ENCODE measurements at regions not wholly inside any gene's neighbourhood (a gene's known extent, or its start where the extent isn't known, plus 50 kb on each side); places are given as distances from the start of the nearest gene placed in this dataset.
A peak's percentile ranks its signal among the peaks of the same experiment; 100 is the strongest.

DNA sequence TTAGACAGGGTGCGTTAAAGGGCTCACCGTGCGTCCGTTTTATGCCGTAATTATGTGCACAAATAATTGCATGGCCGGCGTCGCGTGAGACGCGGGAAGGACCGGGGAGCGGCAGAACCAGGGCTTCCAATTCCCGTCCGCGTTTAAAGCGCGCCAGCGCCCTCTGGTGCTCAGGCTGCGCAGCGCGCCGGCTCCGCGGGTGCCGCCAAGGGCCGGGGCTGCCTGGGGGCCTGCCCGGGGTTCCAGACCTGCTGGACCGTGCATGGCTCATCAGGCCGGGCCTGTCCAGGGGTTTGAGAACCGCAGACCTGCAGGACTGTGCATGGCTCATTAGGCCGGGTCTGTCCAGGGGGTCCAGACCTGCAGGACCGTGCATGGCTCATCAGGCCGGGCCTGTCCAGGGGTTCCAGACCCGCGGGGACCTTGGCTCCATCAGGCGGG, 369.0 kb downstream of the THBS2 start:
- DNase-seq (ENCODE audit: low spot score): peak; percentile 74
- intact Hi-C loops (cut with micrococcal nuclease): no loop called here
- H3K4me1 Mint-ChIP-seq (ENCODE audit: low read depth): peaks cover 8% of the 10 kb centered on the region
- no peaks in the 10 kb centered on the region for H3K36me3 Mint-ChIP-seq (ENCODE audit: low read depth)
- H3K27me3 Mint-ChIP-seq (ENCODE audit: low read depth): peaks cover 2% of the 10 kb centered on the region
- H3K27ac Mint-ChIP-seq: no peak overlapping the region
- H3K4me3 Mint-ChIP-seq (ENCODE audit: low read depth): peak overlapping the region; percentile 69
- no peaks in the 10 kb centered on the region for H3K9me3 Mint-ChIP-seq

DNA sequence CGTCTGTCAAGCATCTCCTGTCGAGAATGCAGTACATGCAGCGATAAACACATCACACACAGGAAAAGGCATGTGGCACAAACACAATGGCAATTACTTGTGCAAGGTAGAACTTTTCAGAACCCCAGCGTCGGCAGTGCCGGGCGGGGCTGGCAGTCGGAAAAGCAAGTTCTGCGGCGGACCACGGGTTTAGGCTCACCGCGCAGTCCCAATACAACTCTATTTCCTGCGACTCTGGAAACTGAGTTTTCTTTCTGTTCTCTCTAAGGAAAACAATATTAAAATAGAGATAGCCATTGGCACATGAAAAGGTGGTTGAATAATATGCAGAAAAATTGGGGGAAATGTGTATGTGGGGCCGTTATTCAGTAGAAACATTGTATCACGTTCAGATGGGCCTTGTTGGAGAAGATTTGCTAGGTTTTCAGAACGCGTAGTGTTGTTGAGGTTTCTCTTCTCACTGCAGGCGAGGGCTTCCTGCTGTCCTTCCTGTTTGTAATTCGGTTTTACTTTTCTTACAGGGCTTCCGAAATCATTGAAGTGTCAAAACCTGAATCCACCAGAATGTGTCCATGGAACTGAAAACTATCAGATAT, 369.5 kb downstream of the THBS2 start:
- intact Hi-C loops (cut with micrococcal nuclease): no loop called here
- H3K4me1 Mint-ChIP-seq (ENCODE audit: low read depth): peaks cover 8% of the 10 kb centered on the region
- H3K36me3 Mint-ChIP-seq (ENCODE audit: low read depth): no peaks in the 10 kb centered on the region
- DNase-seq (ENCODE audit: low spot score): no peak
- H3K27ac Mint-ChIP-seq: no peak overlapping the region
- H3K4me3 Mint-ChIP-seq (ENCODE audit: low read depth): peak overlapping the region; percentile 69
- peaks cover 2% of the 10 kb centered on the region for H3K27me3 Mint-ChIP-seq (ENCODE audit: low read depth)
- H3K9me3 Mint-ChIP-seq: no peaks in the 10 kb centered on the region

GRCh38 chr6:168883410-168884049, 370.1 kb downstream of the THBS2 start:
- Mint-ChIP-seq H3K9me3 (no peaks in the 10 kb centered on the region), H3K4me1 (ENCODE audit: low read depth) (peaks cover 8% of the 10 kb centered on the region), H3K36me3 (ENCODE audit: low read depth) (no peaks in the 10 kb centered on the region), H3K27me3 (ENCODE audit: low read depth) (peaks cover 2% of the 10 kb centered on the region), H3K4me3 (ENCODE audit: low read depth) (peak overlapping the region; percentile 69), H3K27ac (no peak overlapping the region)
- intact Hi-C loops (cut with micrococcal nuclease): no loop called here
- DNase-seq (ENCODE audit: low spot score): no peak

- Mint-ChIP-seq H3K27me3 (ENCODE audit: low read depth) (peaks cover 2% of the 10 kb centered on the region), H3K9me3 (no peaks in the 10 kb centered on the region), H3K27ac (no peak overlapping the region), H3K4me3 (ENCODE audit: low read depth) (no peak overlapping the region), H3K36me3 (ENCODE audit: low read depth) (no peaks in the 10 kb centered on the region), H3K4me1 (ENCODE audit: low read depth) (peaks cover 8% of the 10 kb centered on the region)
- no peak for DNase-seq (ENCODE audit: low spot score)
- intact Hi-C loops (cut with micrococcal nuclease): no loop called here
These were observed 373.4 kb downstream of the THBS2 start for GRCh38 chr6:168880271-168880670.

DNA sequence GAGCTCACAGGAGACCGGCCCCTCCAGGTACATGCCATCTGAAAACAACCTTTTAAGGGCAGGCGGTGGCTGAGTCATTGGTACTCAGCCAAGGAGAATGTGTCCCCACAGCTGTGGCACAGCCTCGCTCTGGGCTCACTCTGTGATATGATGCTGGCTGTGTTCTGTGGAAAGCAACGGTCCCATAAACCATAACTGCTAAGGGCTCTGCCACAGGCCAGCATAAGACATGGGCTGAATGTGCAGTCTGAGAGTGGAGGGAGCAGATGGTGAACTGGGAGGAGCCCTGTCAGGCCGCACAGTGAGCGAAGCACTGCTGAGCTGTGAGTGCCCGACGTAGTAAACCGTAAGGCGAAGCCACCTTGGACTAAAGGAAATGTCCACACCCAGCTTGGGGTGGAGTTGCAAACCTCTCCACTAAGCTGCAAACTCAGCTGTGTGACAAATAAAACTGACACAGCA, 375.8 kb downstream of the THBS2 start:
- Mint-ChIP-seq H3K4me1 (ENCODE audit: low read depth) (no peaks in the 10 kb centered on the region), H3K27me3 (ENCODE audit: low read depth) (peaks cover 1% of the 10 kb centered on the region), H3K36me3 (ENCODE audit: low read depth) (no peaks in the 10 kb centered on the region), H3K9me3 (no peaks in the 10 kb centered on the region), H3K27ac (no peak overlapping the region), H3K4me3 (ENCODE audit: low read depth) (no peak overlapping the region)
- intact Hi-C loops (cut with micrococcal nuclease): no loop called here
- no peak for DNase-seq (ENCODE audit: low spot score)

DNA sequence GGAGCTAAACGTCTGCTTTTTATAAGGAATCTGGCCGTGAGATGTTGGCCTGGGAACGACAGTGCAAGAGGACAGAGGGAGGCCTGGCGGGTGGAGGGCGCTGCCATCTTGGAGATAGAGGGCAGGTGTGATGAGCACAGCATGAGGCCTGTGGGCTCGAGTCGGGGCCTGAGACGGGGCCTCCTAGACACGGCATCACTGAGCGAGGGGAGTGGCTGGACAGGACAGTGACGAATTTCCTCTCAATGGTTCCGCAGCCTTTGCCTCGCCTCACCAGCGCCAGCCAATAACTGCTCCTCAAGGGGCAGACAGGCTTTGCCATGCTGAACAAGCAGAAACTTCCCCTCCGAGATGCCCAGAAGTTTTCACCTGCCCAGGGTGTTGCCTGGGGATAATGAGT, 376.7 kb downstream of the THBS2 start:
- intact Hi-C loops (cut with micrococcal nuclease): no loop called here
- no peaks in the 10 kb centered on the region for H3K9me3 Mint-ChIP-seq
- H3K27ac Mint-ChIP-seq: no peak overlapping the region
- H3K4me3 Mint-ChIP-seq (ENCODE audit: low read depth): no peak overlapping the region
- H3K4me1 Mint-ChIP-seq (ENCODE audit: low read depth): no peaks in the 10 kb centered on the region
- H3K27me3 Mint-ChIP-seq (ENCODE audit: low read depth): no peaks in the 10 kb centered on the region
- DNase-seq (ENCODE audit: low spot score): no peak
- H3K36me3 Mint-ChIP-seq (ENCODE audit: low read depth): no peaks in the 10 kb centered on the region

GRCh38 chr6:168875811-168876576, 377.7 kb downstream of the THBS2 start:
- DNase-seq (ENCODE audit: low spot score): no peak
- no peaks in the 10 kb centered on the region for H3K36me3 Mint-ChIP-seq (ENCODE audit: low read depth)
- H3K9me3 Mint-ChIP-seq: no peaks in the 10 kb centered on the region
- intact Hi-C loops (cut with micrococcal nuclease): no loop called here
- H3K4me3 Mint-ChIP-seq (ENCODE audit: low read depth): no peak overlapping the region
- H3K4me1 Mint-ChIP-seq (ENCODE audit: low read depth): no peaks in the 10 kb centered on the region
- H3K27me3 Mint-ChIP-seq (ENCODE audit: low read depth): no peaks in the 10 kb centered on the region
- no peak overlapping the region for H3K27ac Mint-ChIP-seq

- H3K4me3 Mint-ChIP-seq (ENCODE audit: low read depth): no peak overlapping the region
- H3K36me3 Mint-ChIP-seq (ENCODE audit: low read depth): no peaks in the 10 kb centered on the region
- H3K27ac Mint-ChIP-seq: no peak overlapping the region
These were observed 379.0 kb downstream of the THBS2 start for GRCh38 chr6:168874637-168875036.

GRCh38 chr6:168873278-168874190, 380.1 kb downstream of the THBS2 start:
- no peak overlapping the region for H3K4me3 Mint-ChIP-seq (ENCODE audit: low read depth)
- no peaks in the 10 kb centered on the region for H3K36me3 Mint-ChIP-seq (ENCODE audit: low read depth)
- H3K27me3 Mint-ChIP-seq (ENCODE audit: low read depth): no peaks in the 10 kb centered on the region
- no peak overlapping the region for H3K27ac Mint-ChIP-seq
- no peaks in the 10 kb centered on the region for H3K9me3 Mint-ChIP-seq
- no peak for DNase-seq (ENCODE audit: low spot score)
- no peaks in the 10 kb centered on the region for H3K4me1 Mint-ChIP-seq (ENCODE audit: low read depth)
- intact Hi-C loops (cut with micrococcal nuclease): no loop called here

More at GRCh38 chr6:168874637-168875036, 379.0 kb downstream of the THBS2 start:
- intact Hi-C loops (cut with micrococcal nuclease): no loop called here
- H3K9me3 Mint-ChIP-seq: no peaks in the 10 kb centered on the region
- no peaks in the 10 kb centered on the region for H3K27me3 Mint-ChIP-seq (ENCODE audit: low read depth)
- DNase-seq (ENCODE audit: low spot score): no peak
- no peaks in the 10 kb centered on the region for H3K4me1 Mint-ChIP-seq (ENCODE audit: low read depth)

- intact Hi-C loops (cut with micrococcal nuclease): no loop called here
- H3K27me3 Mint-ChIP-seq (ENCODE audit: low read depth): no peaks in the 10 kb centered on the region
- H3K4me1 Mint-ChIP-seq (ENCODE audit: low read depth): no peaks in the 10 kb centered on the region
- DNase-seq (ENCODE audit: low spot score): no peak
- H3K9me3 Mint-ChIP-seq: no peaks in the 10 kb centered on the region
- H3K4me3 Mint-ChIP-seq (ENCODE audit: low read depth): no peak overlapping the region
- H3K27ac Mint-ChIP-seq: no peak overlapping the region
- H3K36me3 Mint-ChIP-seq (ENCODE audit: low read depth): no peaks in the 10 kb centered on the region
These were observed 381.9 kb downstream of the THBS2 start for GRCh38 chr6:168871642-168872315.

- H3K27ac Mint-ChIP-seq: no peak overlapping the region
- no peaks in the 10 kb centered on the region for H3K27me3 Mint-ChIP-seq (ENCODE audit: low read depth)
- no peaks in the 10 kb centered on the region for H3K4me1 Mint-ChIP-seq (ENCODE audit: low read depth)
- intact Hi-C loops (cut with micrococcal nuclease): no loop called here
- no peak for DNase-seq (ENCODE audit: low spot score)
- no peaks in the 10 kb centered on the region for H3K36me3 Mint-ChIP-seq (ENCODE audit: low read depth)
- no peak overlapping the region for H3K4me3 Mint-ChIP-seq (ENCODE audit: low read depth)
- H3K9me3 Mint-ChIP-seq: no peaks in the 10 kb centered on the region
These were observed 382.7 kb downstream of the THBS2 start for GRCh38 chr6:168870982-168871381.

Data from activated T-helper 2 cell treated with anti-CD3 and anti-CD28 coated beads, Interferon-gamma antibody, Interleukin-2, Interleukin-4, amounts not matched to agents 10 μg/mL and 5 μg/mL and 100 μg/mL, durations not matched to agents 14 hours and 24 hours and 36 hours (primary cell).